Fibroblast of peridontal ligament (primary cell): ENCODE measurements at regions not wholly inside any gene's neighbourhood (a gene's known extent, or its start where the extent isn't known, plus 50 kb on each side); places are given as distances from the start of the nearest gene placed in this dataset.
"Not testable (repeated sequence)": the region's sequence is repeated elsewhere in the genome, so short reads cannot be mapped to it uniquely, and the experiment has no call there.

Experiments used
- DNase-seq: peaks from one replicate; pipeline ENCODE4 v3.0.0-alpha.2; 2010; ENCODE audit errors: extremely low read depth

GRCh38 chr3:116512281-116512680 is 67.0 kb upstream of the LSAMP start:
- no peak for DNase-seq

GRCh38 chr3:116512931-116513330 is 67.6 kb upstream of the LSAMP start:
- DNase-seq = no peak

GRCh38 chr3:116515973-116516372 is 70.7 kb upstream of the LSAMP start:
- no peak for DNase-seq

GRCh38 chr3:116517308-116517707 is 72.0 kb upstream of the LSAMP start:
- DNase-seq = peak; percentile 1

GRCh38 chr3:116519101-116519500 is 73.8 kb upstream of the LSAMP start:
- DNase-seq = not testable (repeated sequence)

GRCh38 chr3:116519823-116520222 is 74.5 kb upstream of the LSAMP start:
- DNase-seq = not testable (repeated sequence)

GRCh38 chr3:116524453-116525210 is 79.3 kb upstream of the LSAMP start:
- DNase-seq = peak; percentile 26

GRCh38 chr3:116552246-116552645 is 107.0 kb upstream of the LSAMP start:
- no peak for DNase-seq

- DNase-seq = no peak
Measured at GRCh38 chr3:116553355-116553754, 108.1 kb upstream of the LSAMP start.

GRCh38 chr3:116561529-116561928 is 116.2 kb upstream of the LSAMP start:
- DNase-seq = no peak

- DNase-seq = no peak
Measured at GRCh38 chr3:116563351-116563750, 118.1 kb upstream of the LSAMP start.

GRCh38 chr3:116566478-116566960 is 121.2 kb upstream of the LSAMP start:
- no peak for DNase-seq

- DNase-seq = no peak
Measured at GRCh38 chr3:116569611-116570010, 124.3 kb upstream of the LSAMP start.

- DNase-seq = peak; percentile 5
Measured at GRCh38 chr3:116579840-116580239, 129.7 kb upstream of the TUSC7 start.

- no peak for DNase-seq
Measured at GRCh38 chr3:116586285-116586944, 123.2 kb upstream of the TUSC7 start.

- no peak for DNase-seq
Measured at GRCh38 chr3:116591236-116591635, 118.3 kb upstream of the TUSC7 start.

GRCh38 chr3:116601206-116601605 is 108.4 kb upstream of the TUSC7 start:
- DNase-seq = no peak

- DNase-seq = no peak
Measured at GRCh38 chr3:116607205-116607604, 102.4 kb upstream of the TUSC7 start.

GRCh38 chr3:116610124-116610523 is 99.5 kb upstream of the TUSC7 start:
- DNase-seq = no peak

- DNase-seq = peak; percentile 2
Measured at GRCh38 chr3:116614795-116615362, 94.7 kb upstream of the TUSC7 start.

GRCh38 chr3:116618138-116618537 is 91.4 kb upstream of the TUSC7 start:
- no peak for DNase-seq

GRCh38 chr3:116618930-116619329 is 90.6 kb upstream of the TUSC7 start:
- DNase-seq = no peak

- no peak for DNase-seq
Measured at GRCh38 chr3:116630494-116630893, 79.1 kb upstream of the TUSC7 start.
